Endothelial cell of umbilical vein (primary cell): ENCODE measurements at regions not wholly inside any gene's neighbourhood (a gene's known extent, or its start where the extent isn't known, plus 50 kb on each side); places are given as distances from the start of the nearest gene placed in this dataset.

Experiments used
- EZH2 ChIP-seq: IDR thresholded peaks from 2 replicates; pipeline ENCODE4 v1.6.1; 2012; ENCODE audit warnings: borderline replicate concordance, low read depth, mild to moderate bottlenecking, moderate library complexity, low read length, inconsistent platforms; ENCODE audit not compliant: severe bottlenecking
- GATA2 ChIP-seq: IDR thresholded peaks from 2 replicates; pipeline ENCODE4 v1.7.0; 2011; ENCODE audit warnings: low read depth, mild to moderate bottlenecking, moderate library complexity, mixed read lengths, low read length; ENCODE audit not compliant: insufficient read length, insufficient read depth
- MYC ChIP-seq: IDR thresholded peaks from one replicate; pipeline ENCODE4 v1.6.1; 2011; ENCODE audit warnings: mild to moderate bottlenecking, low read depth, low read length
- POLR2A ChIP-seq: IDR thresholded peaks from 2 replicates; pipeline ENCODE4 v1.6.1; 2012; ENCODE audit warnings: low read depth, mild to moderate bottlenecking, control low read depth, low read length
- POLR2AphosphoS5 ChIP-seq: IDR thresholded peaks from 2 replicates; pipeline ENCODE4 v1.6.1; 2012; ENCODE audit warnings: low read depth, mild to moderate bottlenecking, control low read depth, low read length, moderate library complexity; ENCODE audit not compliant: insufficient read depth
- TF ChIP-seq, protein P1 (sequence below), 2 donors: IDR thresholded peaks; 1 replicate in 1 of 2; 2 replicates in 1 of 2; pipeline ENCODE4 v1.5.1; 2011; ENCODE audit warnings: low read length in 2 of 2, mild to moderate bottlenecking in 2 of 2, moderate library complexity in 2 of 2, control low read depth in 1 of 2, inconsistent platforms in 1 of 2, low read depth in 1 of 2; ENCODE audit not compliant: insufficient read depth in 1 of 2; ENCODE audit errors: extremely low read depth in 1 of 2
- TF ChIP-seq, protein P2 (sequence below): IDR thresholded peaks from 2 replicates; pipeline ENCODE4 v1.6.1; 2011; ENCODE audit not compliant: insufficient read depth, insufficient read length

DNA sequence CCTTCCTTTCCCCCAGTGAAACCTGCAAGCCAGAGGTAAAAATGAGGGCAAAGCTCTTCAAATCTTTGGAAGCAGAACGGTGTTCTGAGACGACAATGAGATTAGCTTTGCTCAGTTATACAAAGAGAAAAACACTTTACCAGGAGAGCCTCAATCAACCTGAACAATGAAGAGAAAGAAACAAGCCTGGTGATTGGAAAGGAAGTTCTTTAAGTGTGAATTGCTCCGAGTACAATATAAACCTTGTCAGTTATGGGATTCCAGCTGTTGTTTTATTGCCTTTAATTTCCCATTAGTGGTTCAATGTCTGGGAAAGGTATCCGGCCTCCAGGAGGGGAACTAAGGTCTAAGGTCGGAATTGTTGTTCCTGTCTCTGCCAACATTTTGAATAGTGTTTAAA, 901.6 kb downstream of the EPHA4 start:
- TF ChIP-seq, protein P1, sequence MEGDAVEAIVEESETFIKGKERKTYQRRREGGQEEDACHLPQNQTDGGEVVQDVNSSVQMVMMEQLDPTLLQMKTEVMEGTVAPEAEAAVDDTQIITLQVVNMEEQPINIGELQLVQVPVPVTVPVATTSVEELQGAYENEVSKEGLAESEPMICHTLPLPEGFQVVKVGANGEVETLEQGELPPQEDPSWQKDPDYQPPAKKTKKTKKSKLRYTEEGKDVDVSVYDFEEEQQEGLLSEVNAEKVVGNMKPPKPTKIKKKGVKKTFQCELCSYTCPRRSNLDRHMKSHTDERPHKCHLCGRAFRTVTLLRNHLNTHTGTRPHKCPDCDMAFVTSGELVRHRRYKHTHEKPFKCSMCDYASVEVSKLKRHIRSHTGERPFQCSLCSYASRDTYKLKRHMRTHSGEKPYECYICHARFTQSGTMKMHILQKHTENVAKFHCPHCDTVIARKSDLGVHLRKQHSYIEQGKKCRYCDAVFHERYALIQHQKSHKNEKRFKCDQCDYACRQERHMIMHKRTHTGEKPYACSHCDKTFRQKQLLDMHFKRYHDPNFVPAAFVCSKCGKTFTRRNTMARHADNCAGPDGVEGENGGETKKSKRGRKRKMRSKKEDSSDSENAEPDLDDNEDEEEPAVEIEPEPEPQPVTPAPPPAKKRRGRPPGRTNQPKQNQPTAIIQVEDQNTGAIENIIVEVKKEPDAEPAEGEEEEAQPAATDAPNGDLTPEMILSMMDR (IDR thresholded peaks at IDR 0.05; ENCODE audit: extremely low read depth in 1 of 2, insufficient read depth in 1 of 2, low read depth in 1 of 2, low read length in 2 of 2): no peak
- TF ChIP-seq MYC: no peak
- no peak for TF ChIP-seq POLR2AphosphoS5
- TF ChIP-seq, protein P2, sequence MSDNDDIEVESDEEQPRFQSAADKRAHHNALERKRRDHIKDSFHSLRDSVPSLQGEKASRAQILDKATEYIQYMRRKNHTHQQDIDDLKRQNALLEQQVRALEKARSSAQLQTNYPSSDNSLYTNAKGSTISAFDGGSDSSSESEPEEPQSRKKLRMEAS: no peak
- no peak for TF ChIP-seq EZH2
- no peak for TF ChIP-seq POLR2A
- no peak for TF ChIP-seq GATA2
